DOHH2 (cell line): ENCODE measurements at regions not wholly inside any gene's neighbourhood (a gene's known extent, or its start where the extent isn't known, plus 50 kb on each side); places are given as distances from the start of the nearest gene placed in this dataset.

ENCODE experiments used
- H3F3A ChIP-seq: fragments of 200-600 bp; sonication (generic), shearing (Covaris generic); 2 replicates; pipeline ENCODE4 v1.6.0; 2016; ENCODE audit warnings: antibody characterized with exemption, mild to moderate bottlenecking; ENCODE audit not compliant: control insufficient read depth, insufficient read depth
- H3K27ac ChIP-seq: fragments of 200-600 bp; sonication (generic); 2 replicates; pipeline ENCODE4 v1.5.1; 2014; ENCODE audit warnings: low read depth, mild to moderate bottlenecking, low read length, moderate library complexity
- H3K27me3 ChIP-seq: fragments of 200-600 bp; sonication (generic); 2 replicates; pipeline ENCODE4 v1.6.1; 2014; ENCODE audit warnings: mild to moderate bottlenecking, low read length, mixed read lengths; ENCODE audit not compliant: control insufficient read depth
- H3K36me3 ChIP-seq: fragments of 200-600 bp; sonication (generic); 2 replicates; pipeline ENCODE4 v1.6.1; 2014; ENCODE audit warnings: mild to moderate bottlenecking, low read length, moderate library complexity, mixed read lengths; ENCODE audit not compliant: control insufficient read depth
- H3K4me1 ChIP-seq: fragments of 200-600 bp; sonication (generic); 2 replicates; pipeline ENCODE4 v1.6.1; 2014; ENCODE audit warnings: mild to moderate bottlenecking, low read length, mixed read lengths; ENCODE audit not compliant: control insufficient read depth
- H3K4me2 ChIP-seq: fragments of 200-600 bp; sonication (generic); 2 replicates; pipeline ENCODE4 v1.6.0; 2014; ENCODE audit warnings: mild to moderate bottlenecking, low read length, moderate library complexity
- H3K4me3 ChIP-seq: fragments of 200-600 bp; sonication (generic); 2 replicates; pipeline ENCODE4 v1.5.1; 2014; ENCODE audit warnings: mild to moderate bottlenecking, low read length, mixed read lengths
- H3K79me2 ChIP-seq: fragments of 200-600 bp; sonication (generic); 2 replicates; pipeline ENCODE4 v1.6.1; 2014; ENCODE audit warnings: mild to moderate bottlenecking, low read length, mixed read lengths; ENCODE audit not compliant: control insufficient read depth
- H3K9me2 ChIP-seq: fragments of 200-600 bp; sonication (generic); replicated peaks from 2 replicates; pipeline ENCODE4 v1.6.1; 2014; ENCODE audit warnings: mild to moderate bottlenecking, low read length, mixed read lengths; ENCODE audit not compliant: control insufficient read depth
- H3K9me3 ChIP-seq: fragments of 200-600 bp; sonication (generic); 2 replicates; pipeline ENCODE4 v1.6.1; 2014; ENCODE audit warnings: antibody characterized with exemption, low read length, mixed read lengths; ENCODE audit not compliant: control insufficient read depth, insufficient read depth
- H4K20me1 ChIP-seq: fragments of 200-600 bp; sonication (generic); 2 replicates; pipeline ENCODE4 v1.6.0; 2014; ENCODE audit warnings: low read depth, mild to moderate bottlenecking, antibody characterized with exemption, low read length, moderate library complexity; ENCODE audit not compliant: control insufficient read depth, insufficient read depth
- EZH2phosphoT487 ChIP-seq: fragments of 200-600 bp; sonication (generic); IDR thresholded peaks from 2 replicates; pipeline ENCODE4 v1.6.1; 2017; ENCODE audit warnings: borderline replicate concordance, mild to moderate bottlenecking, antibody characterized with exemption, low read length, moderate library complexity, mixed read lengths
- TF ChIP-seq, protein P1 (sequence below): fragments of 200-600 bp; sonication (generic); IDR thresholded peaks from one replicate; pipeline ENCODE4 v1.5.1; 2014; ENCODE audit warnings: antibody characterized with exemption, mild to moderate bottlenecking, low read depth, low read length; ENCODE audit not compliant: poor library complexity, severe bottlenecking

DNA sequence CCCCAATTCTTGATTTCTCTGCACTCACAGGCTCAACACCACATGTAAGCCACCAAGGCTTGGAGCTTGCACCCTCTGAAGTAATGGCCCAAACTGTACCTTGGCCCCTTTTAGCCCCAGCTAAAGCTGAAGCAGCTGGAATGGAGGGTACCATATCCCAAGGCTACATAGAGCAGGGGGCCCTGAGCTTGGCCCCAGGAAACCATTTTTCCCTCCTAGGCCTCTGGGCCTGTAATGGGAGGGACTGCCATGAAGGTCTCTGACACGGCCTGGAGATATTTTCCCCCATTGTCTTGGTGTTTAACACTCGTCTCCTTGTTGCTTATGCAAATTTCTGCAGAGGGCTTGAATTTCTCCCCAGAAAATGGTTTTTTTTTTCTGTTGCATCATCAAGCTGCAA, 69.7 kb downstream of the SKA1 start:
- TF ChIP-seq EZH2phosphoT487: no peak
- TF ChIP-seq, protein P1, sequence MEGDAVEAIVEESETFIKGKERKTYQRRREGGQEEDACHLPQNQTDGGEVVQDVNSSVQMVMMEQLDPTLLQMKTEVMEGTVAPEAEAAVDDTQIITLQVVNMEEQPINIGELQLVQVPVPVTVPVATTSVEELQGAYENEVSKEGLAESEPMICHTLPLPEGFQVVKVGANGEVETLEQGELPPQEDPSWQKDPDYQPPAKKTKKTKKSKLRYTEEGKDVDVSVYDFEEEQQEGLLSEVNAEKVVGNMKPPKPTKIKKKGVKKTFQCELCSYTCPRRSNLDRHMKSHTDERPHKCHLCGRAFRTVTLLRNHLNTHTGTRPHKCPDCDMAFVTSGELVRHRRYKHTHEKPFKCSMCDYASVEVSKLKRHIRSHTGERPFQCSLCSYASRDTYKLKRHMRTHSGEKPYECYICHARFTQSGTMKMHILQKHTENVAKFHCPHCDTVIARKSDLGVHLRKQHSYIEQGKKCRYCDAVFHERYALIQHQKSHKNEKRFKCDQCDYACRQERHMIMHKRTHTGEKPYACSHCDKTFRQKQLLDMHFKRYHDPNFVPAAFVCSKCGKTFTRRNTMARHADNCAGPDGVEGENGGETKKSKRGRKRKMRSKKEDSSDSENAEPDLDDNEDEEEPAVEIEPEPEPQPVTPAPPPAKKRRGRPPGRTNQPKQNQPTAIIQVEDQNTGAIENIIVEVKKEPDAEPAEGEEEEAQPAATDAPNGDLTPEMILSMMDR: no peak
- no peak overlapping the region for H3K4me2 ChIP-seq
- H3F3A ChIP-seq: no peaks in the 10 kb centered on the region
- H3K27me3 ChIP-seq: no peaks in the 10 kb centered on the region
- no peaks in the 10 kb centered on the region; the same call in 1 of the 2 replicates for H3K9me2 ChIP-seq
- H4K20me1 ChIP-seq: no peaks in the 10 kb centered on the region
- H3K27ac ChIP-seq: no peak overlapping the region
- no peaks in the 10 kb centered on the region for H3K36me3 ChIP-seq
- no peak overlapping the region for H3K4me3 ChIP-seq
- no peaks in the 10 kb centered on the region for H3K79me2 ChIP-seq
- H3K4me1 ChIP-seq: no peaks in the 10 kb centered on the region
- peaks cover 12% of the 10 kb centered on the region; the same call in 1 of the 2 replicates for H3K9me3 ChIP-seq

DNA sequence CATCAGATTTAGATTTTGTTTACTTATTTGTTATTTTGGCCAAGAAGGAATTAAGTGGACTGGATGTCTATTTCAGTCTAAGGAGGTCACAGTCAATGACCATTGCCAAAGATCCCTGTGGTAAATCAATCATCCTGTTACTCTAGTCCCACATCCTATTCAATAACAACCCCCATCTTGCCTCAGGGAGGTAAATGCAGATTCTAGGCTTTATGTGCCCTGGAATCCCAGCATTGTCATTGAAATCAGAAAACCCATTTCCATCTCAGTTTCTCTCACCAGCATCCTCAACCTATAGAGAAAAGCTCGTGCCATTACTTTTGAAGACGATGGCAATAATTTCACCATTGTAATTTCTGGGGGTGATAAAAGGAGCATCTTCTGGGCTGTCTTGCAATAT, 71.8 kb downstream of the SKA1 start:
- no peaks in the 10 kb centered on the region for H3F3A ChIP-seq
- H3K4me3 ChIP-seq: no peak overlapping the region
- H4K20me1 ChIP-seq: no peaks in the 10 kb centered on the region
- H3K4me1 ChIP-seq: no peaks in the 10 kb centered on the region
- TF ChIP-seq, protein P1: no peak
- no peak for TF ChIP-seq EZH2phosphoT487
- H3K36me3 ChIP-seq: no peaks in the 10 kb centered on the region
- no peaks in the 10 kb centered on the region for H3K27me3 ChIP-seq
- no peaks in the 10 kb centered on the region; the same call in 1 of the 2 replicates for H3K9me2 ChIP-seq
- no peak overlapping the region for H3K27ac ChIP-seq
- H3K9me3 ChIP-seq: peaks cover 12% of the 10 kb centered on the region; the same call in 1 of the 2 replicates
- H3K79me2 ChIP-seq: no peaks in the 10 kb centered on the region
- H3K4me2 ChIP-seq: no peak overlapping the region

GRCh38 chr18:50447102-50447741, 72.4 kb downstream of the SKA1 start:
- Histone ChIP-seq H3K4me2 (no peak overlapping the region), H3K4me3 (no peak overlapping the region), H3K27ac (no peak overlapping the region), H3K9me3 (peaks cover 12% of the 10 kb centered on the region; the same call in 1 of the 2 replicates), H3F3A (no peaks in the 10 kb centered on the region), H3K27me3 (no peaks in the 10 kb centered on the region), H3K4me1 (no peaks in the 10 kb centered on the region), H3K9me2 (no peaks in the 10 kb centered on the region; the same call in 1 of the 2 replicates), H3K36me3 (no peaks in the 10 kb centered on the region), H4K20me1 (no peaks in the 10 kb centered on the region), H3K79me2 (no peaks in the 10 kb centered on the region)
- TF ChIP-seq, protein P1: no peak
- no peak for TF ChIP-seq EZH2phosphoT487
